ENCODE measurements at regions not wholly inside any gene's neighbourhood (a gene's known extent, or its start where the extent isn't known, plus 50 kb on each side); places are given as distances from the start of the nearest gene placed in this dataset.

- H3K36me3 ChIP-seq (replicated peaks in 1 of 2; ENCODE audit: control extremely low read depth in 1 of 2, control insufficient read depth in 1 of 2, extremely low read depth in 1 of 2, insufficient read depth in 2 of 2, low read length in 1 of 2) = no peaks in the 10 kb centered on the region
- H3K4me1 Mint-ChIP-seq = no peaks in the 10 kb centered on the region
- 90% methylated on average over 7 of the region's 11 CpGs for WGBS (ENCODE audit: insufficient coverage)
- no peak overlapping the region for H3K4me3 Mint-ChIP-seq
- H3K4me1 ChIP-seq (ENCODE audit: control insufficient read depth in 2 of 2, insufficient read depth in 2 of 2, low read length in 2 of 2) = no peaks in the 10 kb centered on the region
- no peak overlapping the region for H3K4me2 ChIP-seq (replicated peaks; ENCODE audit: low read depth, low read length, poor library complexity, severe bottlenecking)
- no peak overlapping the region for H3K27ac Mint-ChIP-seq
- DNase-seq (no peak), ATAC-seq (ENCODE audit: low read depth) (no peak)
- H3K79me2 ChIP-seq (ENCODE audit: control insufficient read depth, insufficient read depth, low read length) = no peaks in the 10 kb centered on the region
- peaks cover 16% of the 10 kb centered on the region for H3K27me3 Mint-ChIP-seq
- no peaks in the 10 kb centered on the region for H3K9me3 ChIP-seq (ENCODE audit: control extremely low read depth in 1 of 3, control insufficient read depth in 2 of 3, insufficient read depth in 1 of 3, low read length in 2 of 3)
- no peak overlapping the region for H3K27ac ChIP-seq (ENCODE audit: low read length in 2 of 2)
- no peaks in the 10 kb centered on the region for H4K20me1 ChIP-seq (ENCODE audit: control insufficient read depth, insufficient read depth, low read length, poor library complexity, severe bottlenecking)
- H3K9ac ChIP-seq (ENCODE audit: low read length) = no peak overlapping the region
- intact Hi-C loops (cut with micrococcal nuclease) = no loop called here
- no peak overlapping the region for H2AFZ ChIP-seq (ENCODE audit: insufficient read depth, low read depth, low read length, poor library complexity, severe bottlenecking)
- ChIA-PET POLR2A (no interaction called here), CTCF (no interaction called here)
- TF ChIP-seq EZH2 (IDR thresholded peaks at IDR 0.05; ENCODE audit: borderline replicate concordance, insufficient read depth, low read depth, low read length, poor library complexity, severe bottlenecking) (no peak), CTCF (IDR thresholded peaks at IDR 0.05) (no peak)
- H3K4me3 ChIP-seq (ENCODE audit: control extremely low read depth in 1 of 5, extremely low read depth in 1 of 5, insufficient read depth in 1 of 5, low read depth in 2 of 5, low read length in 4 of 5) = no peak overlapping the region
- no peaks in the 10 kb centered on the region for H3K9me3 Mint-ChIP-seq (ENCODE audit: insufficient read depth)
- H3K27me3 ChIP-seq (replicated peaks in 1 of 4; ENCODE audit: control extremely low read depth in 1 of 4, control insufficient read depth in 3 of 4, insufficient read depth in 4 of 4, low read length in 3 of 4) = no peaks in the 10 kb centered on the region
Measured at GRCh38 chr11:134882141-134882540, 470.1 kb upstream of the B3GAT1 start.

- ATAC-seq (ENCODE audit: low read depth) (no peak), DNase-seq (no peak)
- Histone ChIP-seq H2AFZ (ENCODE audit: insufficient read depth, low read depth, low read length, poor library complexity, severe bottlenecking) (no peak overlapping the region), H3K79me2 (ENCODE audit: control insufficient read depth, insufficient read depth, low read length) (no peaks in the 10 kb centered on the region), H3K4me2 (replicated peaks; ENCODE audit: low read depth, low read length, poor library complexity, severe bottlenecking) (no peak overlapping the region), H3K4me3 (ENCODE audit: control extremely low read depth in 1 of 5, extremely low read depth in 1 of 5, insufficient read depth in 1 of 5, low read depth in 2 of 5, low read length in 4 of 5) (no peak overlapping the region), H3K36me3 (replicated peaks in 1 of 2; ENCODE audit: control extremely low read depth in 1 of 2, control insufficient read depth in 1 of 2, extremely low read depth in 1 of 2, insufficient read depth in 2 of 2, low read length in 1 of 2) (no peaks in the 10 kb centered on the region), H4K20me1 (ENCODE audit: control insufficient read depth, insufficient read depth, low read length, poor library complexity, severe bottlenecking) (no peaks in the 10 kb centered on the region), H3K27me3 (replicated peaks in 1 of 4; ENCODE audit: control extremely low read depth in 1 of 4, control insufficient read depth in 3 of 4, insufficient read depth in 4 of 4, low read length in 3 of 4) (no peaks in the 10 kb centered on the region), H3K4me1 (ENCODE audit: control insufficient read depth in 2 of 2, insufficient read depth in 2 of 2, low read length in 2 of 2) (no peaks in the 10 kb centered on the region), H3K27ac (ENCODE audit: low read length in 2 of 2) (no peak overlapping the region), H3K9me3 (ENCODE audit: control extremely low read depth in 1 of 3, control insufficient read depth in 2 of 3, insufficient read depth in 1 of 3, low read length in 2 of 3) (no peaks in the 10 kb centered on the region), H3K9ac (ENCODE audit: low read length) (no peak overlapping the region)
- Mint-ChIP-seq H3K27ac (no peak overlapping the region), H3K9me3 (ENCODE audit: insufficient read depth) (no peaks in the 10 kb centered on the region), H3K4me3 (no peak overlapping the region), H3K4me1 (no peaks in the 10 kb centered on the region), H3K27me3 (peaks cover 16% of the 10 kb centered on the region)
- ChIA-PET CTCF (no interaction called here), POLR2A (no interaction called here)
- 96% methylated on average over 5 of the region's 6 CpGs for WGBS (ENCODE audit: insufficient coverage)
- intact Hi-C loops (cut with micrococcal nuclease) = no loop called here
- TF ChIP-seq EZH2 (IDR thresholded peaks at IDR 0.05; ENCODE audit: borderline replicate concordance, insufficient read depth, low read depth, low read length, poor library complexity, severe bottlenecking) (no peak), CTCF (IDR thresholded peaks at IDR 0.05) (no peak)
Measured at GRCh38 chr11:134880788-134881187, 468.7 kb upstream of the B3GAT1 start.
